ENCODE measurements at regions not wholly inside any gene's neighbourhood (a gene's known extent, or its start where the extent isn't known, plus 50 kb on each side); places are given as distances from the start of the nearest gene placed in this dataset.

- TF ChIP-seq CTCF (conservative IDR thresholded peaks at IDR 0.05; ENCODE audit: low read depth, low read length) = no peak
- TF ChIP-seq EZH2phosphoT487 (IDR thresholded peaks at IDR 0.05; ENCODE audit: borderline replicate concordance, low read length) = no peak
These were observed 65.0 kb downstream of the RPL37A start for GRCh38 chr2:216563646-216564045.
